ENCODE measurements at regions not wholly inside any gene's neighbourhood (a gene's known extent, or its start where the extent isn't known, plus 50 kb on each side); places are given as distances from the start of the nearest gene placed in this dataset.

- TF ChIP-seq POLR2A (IDR thresholded peaks at IDR 0.05) (no peak), EP300 (IDR thresholded peaks at IDR 0.05; ENCODE audit: low read depth) (no peak), POLR2AphosphoS5 (IDR thresholded peaks at IDR 0.05) (no peak), CTCF (IDR thresholded peaks at IDR 0.05) (no peak)
- Histone ChIP-seq H3K36me3 (no peaks in the 10 kb centered on the region), H3K9me3 (no peaks in the 10 kb centered on the region), H3K4me1 (no peaks in the 10 kb centered on the region), H3K27me3 (no peaks in the 10 kb centered on the region), H3K4me3 (no peak overlapping the region), H3K27ac (no peak overlapping the region)
- 38 to 55% methylated on average over 3 of the region's 3 CpGs for WGBS, 2 donors (ENCODE audit: low coverage in 1 of 2)
- DNase-seq, result no peak
- in situ Hi-C loops (cut with MboI; ENCODE audit: low pct_ligation_motif_present in 1 of 4, low pct_unique_long_range_greater_than_20kb in 1 of 4, low sequenced_read_pairs in 3 of 4) (loop anchor here in 2 of 4 donors (25.0 kb wide), 1 partner anchor 338 kb away; no protein-coding TSS in a partner anchor), intact Hi-C loops (cut with DNase I; ENCODE audit: low total_unique reads) (no loop called here)
Measured at GRCh38 chr3:117350371-117350770, 640.8 kb downstream of the TUSC7 start.

DNA sequence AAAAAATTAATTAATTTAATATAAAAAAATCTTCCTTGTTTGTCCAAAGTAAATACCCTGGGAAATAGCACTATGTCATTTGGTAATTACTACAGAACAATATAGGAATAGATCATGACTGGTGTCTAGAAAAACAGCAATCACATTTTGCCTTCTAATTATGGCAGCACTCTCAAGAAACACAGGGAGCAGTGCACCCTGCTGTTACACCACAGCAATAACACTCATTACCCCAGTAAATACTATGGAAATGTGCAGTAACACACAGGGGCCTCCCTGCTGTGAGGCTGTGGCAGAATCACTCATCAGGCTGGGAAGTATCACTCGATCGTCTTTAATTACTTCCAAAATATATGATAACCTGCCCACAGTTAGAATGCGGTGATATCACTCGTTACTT is 646.0 kb downstream of the TUSC7 start:
- Histone ChIP-seq H3K4me1 (no peaks in the 10 kb centered on the region), H3K9me3 (no peaks in the 10 kb centered on the region), H3K27ac (no peak overlapping the region), H3K27me3 (no peaks in the 10 kb centered on the region), H3K4me3 (no peak overlapping the region), H3K36me3 (no peaks in the 10 kb centered on the region)
- 57% methylated on average over 4 of the region's 4 CpGs; no CpG with 5 or more reads in 1 of the 2 donors for WGBS, 2 donors (ENCODE audit: low coverage in 1 of 2)
- no peak for DNase-seq
- intact Hi-C loops (cut with DNase I; ENCODE audit: low total_unique reads), result no loop called here
- TF ChIP-seq EP300 (IDR thresholded peaks at IDR 0.05; ENCODE audit: low read depth) (no peak), CTCF (IDR thresholded peaks at IDR 0.05) (peak; percentile 40 to 62 (median 56))
- in situ Hi-C loops (cut with MboI; ENCODE audit: low pct_ligation_motif_present in 1 of 4, low pct_unique_long_range_greater_than_20kb in 1 of 4, low sequenced_read_pairs in 3 of 4), result loop anchor here in 2 of 4 donors (25.0 kb wide), 1 partner anchor 343 kb away; no protein-coding TSS in a partner anchor

DNA sequence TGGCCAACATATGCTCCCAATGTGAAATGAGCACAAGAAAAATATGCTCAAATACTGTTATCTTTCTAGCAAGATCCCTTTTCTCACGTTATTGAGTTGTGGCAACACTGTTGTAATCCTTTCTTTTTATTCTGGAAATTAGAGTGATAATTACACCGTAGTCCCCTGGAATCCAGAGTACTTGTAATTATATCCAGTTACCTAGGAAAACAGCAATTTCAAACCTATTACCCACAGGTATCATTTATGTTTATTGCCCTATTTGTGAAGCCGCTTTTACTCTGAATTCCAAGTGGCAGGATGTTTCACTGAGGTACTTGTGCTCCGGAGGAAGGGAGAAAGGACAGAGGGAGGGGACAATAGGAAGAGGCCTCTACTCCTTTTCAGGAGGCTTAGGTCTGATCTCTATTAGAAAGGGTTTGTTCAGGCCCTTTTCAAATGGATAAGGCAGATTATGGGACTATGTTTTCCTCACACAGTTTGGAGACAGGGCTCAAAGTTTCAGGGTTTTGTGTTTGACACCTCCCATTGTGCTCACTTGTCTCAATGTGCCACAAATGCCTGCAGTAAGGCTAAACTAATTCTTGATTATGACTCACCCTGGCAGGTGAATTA is 646.6 kb downstream of the TUSC7 start:
- Histone ChIP-seq H3K4me3 (no peak overlapping the region), H3K27me3 (no peaks in the 10 kb centered on the region), H3K9me3 (no peaks in the 10 kb centered on the region), H3K36me3 (no peaks in the 10 kb centered on the region), H3K4me1 (no peaks in the 10 kb centered on the region), H3K27ac (no peak overlapping the region)
- TF ChIP-seq EP300 (IDR thresholded peaks at IDR 0.05; ENCODE audit: low read depth), result no peak
- no peak for TF ChIP-seq POLR2A (IDR thresholded peaks at IDR 0.05)
- TF ChIP-seq CTCF (IDR thresholded peaks at IDR 0.05), result no peak
- TF ChIP-seq POLR2AphosphoS5 (IDR thresholded peaks at IDR 0.05), result no peak
- intact Hi-C loops (cut with DNase I; ENCODE audit: low total_unique reads), result no loop called here
- in situ Hi-C loops (cut with MboI; ENCODE audit: low pct_ligation_motif_present in 1 of 4, low pct_unique_long_range_greater_than_20kb in 1 of 4, low sequenced_read_pairs in 3 of 4), result loop anchor here in 2 of 4 donors (25.0 kb wide), 1 partner anchor 344 kb away; no protein-coding TSS in a partner anchor
- WGBS, 2 donors (ENCODE audit: low coverage in 1 of 2), result 39 to 57% methylated on average over 4 of the region's 4 CpGs
- DNase-seq, result no peak

- in situ Hi-C loops (cut with MboI; ENCODE audit: low pct_ligation_motif_present in 1 of 4, low pct_unique_long_range_greater_than_20kb in 1 of 4, low sequenced_read_pairs in 3 of 4), result loop anchor here in 2 of 4 donors (25.0 kb wide), 1 partner anchor 347 kb away; no protein-coding TSS in a partner anchor
- Histone ChIP-seq H3K36me3 (no peaks in the 10 kb centered on the region), H3K4me3 (no peak overlapping the region), H3K9me3 (no peaks in the 10 kb centered on the region), H3K27ac (no peak overlapping the region), H3K27me3 (no peaks in the 10 kb centered on the region), H3K4me1 (no peaks in the 10 kb centered on the region)
- 89% methylated on average over 10 of the region's 10 CpGs; no CpG with 5 or more reads in 1 of the 2 donors for WGBS, 2 donors (ENCODE audit: low coverage in 1 of 2)
- TF ChIP-seq POLR2AphosphoS5 (IDR thresholded peaks at IDR 0.05) (no peak), EP300 (IDR thresholded peaks at IDR 0.05; ENCODE audit: low read depth) (no peak), CTCF (IDR thresholded peaks at IDR 0.05) (no peak), POLR2A (IDR thresholded peaks at IDR 0.05) (no peak)
- intact Hi-C loops (cut with DNase I; ENCODE audit: low total_unique reads), result no loop called here
- DNase-seq, result no peak
Measured at GRCh38 chr3:117358717-117359314, 649.2 kb downstream of the TUSC7 start.

Data from transverse colon (tissue), 4 donors.